ENCODE measurements at regions not wholly inside any gene's neighbourhood (a gene's known extent, or its start where the extent isn't known, plus 50 kb on each side); places are given as distances from the start of the nearest gene placed in this dataset.

- POLR2A ChIA-PET: interaction anchor here (0.7 kb wide), 1 partner anchor 254 kb away, joined by 5 read pairs; no protein-coding TSS in a partner anchor
Measured at GRCh38 chr3:72238801-72239200, 453.9 kb upstream of the PROK2 start.

GRCh38 chr3:72238010-72238691 is 453.2 kb upstream of the PROK2 start:
- no peak for TF ChIP-seq POLR2AphosphoS5 (IDR thresholded peaks at IDR 0.05; ENCODE audit: insufficient read depth, low read depth, low read length)
- no peak for TF ChIP-seq MYC (IDR thresholded peaks at IDR 0.05; ENCODE audit: low read depth, low read length)
- no peak for TF ChIP-seq EZH2 (IDR thresholded peaks at IDR 0.05; ENCODE audit: borderline replicate concordance, low read depth, low read length, severe bottlenecking)
- TF ChIP-seq, protein P1, sequence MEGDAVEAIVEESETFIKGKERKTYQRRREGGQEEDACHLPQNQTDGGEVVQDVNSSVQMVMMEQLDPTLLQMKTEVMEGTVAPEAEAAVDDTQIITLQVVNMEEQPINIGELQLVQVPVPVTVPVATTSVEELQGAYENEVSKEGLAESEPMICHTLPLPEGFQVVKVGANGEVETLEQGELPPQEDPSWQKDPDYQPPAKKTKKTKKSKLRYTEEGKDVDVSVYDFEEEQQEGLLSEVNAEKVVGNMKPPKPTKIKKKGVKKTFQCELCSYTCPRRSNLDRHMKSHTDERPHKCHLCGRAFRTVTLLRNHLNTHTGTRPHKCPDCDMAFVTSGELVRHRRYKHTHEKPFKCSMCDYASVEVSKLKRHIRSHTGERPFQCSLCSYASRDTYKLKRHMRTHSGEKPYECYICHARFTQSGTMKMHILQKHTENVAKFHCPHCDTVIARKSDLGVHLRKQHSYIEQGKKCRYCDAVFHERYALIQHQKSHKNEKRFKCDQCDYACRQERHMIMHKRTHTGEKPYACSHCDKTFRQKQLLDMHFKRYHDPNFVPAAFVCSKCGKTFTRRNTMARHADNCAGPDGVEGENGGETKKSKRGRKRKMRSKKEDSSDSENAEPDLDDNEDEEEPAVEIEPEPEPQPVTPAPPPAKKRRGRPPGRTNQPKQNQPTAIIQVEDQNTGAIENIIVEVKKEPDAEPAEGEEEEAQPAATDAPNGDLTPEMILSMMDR (IDR thresholded peaks at IDR 0.05; ENCODE audit: extremely low read depth in 1 of 2, insufficient read depth in 1 of 2, low read depth in 1 of 2, low read length in 2 of 2): no peak
- no peak for TF ChIP-seq JUN (IDR thresholded peaks at IDR 0.05; ENCODE audit: borderline replicate concordance, insufficient read depth, insufficient read length, low read depth)
- no peak for TF ChIP-seq POLR2A (IDR thresholded peaks at IDR 0.05; ENCODE audit: low read depth, low read length)
- TF ChIP-seq MAX (IDR thresholded peaks at IDR 0.05; ENCODE audit: insufficient read depth, insufficient read length): no peak
- no peak for TF ChIP-seq FOS (IDR thresholded peaks at IDR 0.05; ENCODE audit: borderline replicate concordance, insufficient read depth, low read length)
- no peak for TF ChIP-seq GATA2 (IDR thresholded peaks at IDR 0.05; ENCODE audit: insufficient read depth, insufficient read length, low read depth, low read length)
- DNase-seq (ENCODE audit: low read depth, low spot score): no peak
- no TSS peak for BruUV-seq (replicated peaks)
- FAIRE-seq: no peak
- H3K4me2 ChIP-seq (ENCODE audit: insufficient read depth, low read length): no peak overlapping the region
- H3K36me3 ChIP-seq (ENCODE audit: control insufficient read depth in 2 of 2, extremely low read depth in 1 of 2, insufficient read depth in 2 of 2, low read length in 2 of 2): no peaks in the 10 kb centered on the region
- POLR2A ChIA-PET: no interaction called here
- no peaks in the 10 kb centered on the region for H3K9me1 ChIP-seq (replicated peaks; ENCODE audit: control insufficient read depth, extremely low read depth, insufficient read depth, low read length)
- peaks cover 3 to 10% of the 10 kb centered on the region in 2 experiments for H3K27me3 ChIP-seq (ENCODE audit: control insufficient read depth in 2 of 2, insufficient read depth in 2 of 2, low read length in 2 of 2)
- CTCF ChIA-PET: no interaction called here
- intact Hi-C loops (cut with micrococcal nuclease): no loop called here
- H3K27ac ChIP-seq (ENCODE audit: insufficient read depth, low read depth, low read length): no peak overlapping the region
- H4K20me1 ChIP-seq (replicated peaks; ENCODE audit: control insufficient read depth, extremely low read depth, insufficient read depth, low read length): no peaks in the 10 kb centered on the region
- dilution Hi-C loops (cut with MboI; ENCODE audit: extremely low pct_ligation_motif_present, low sequenced_read_pairs): no loop called here
- no peaks in the 10 kb centered on the region for H3K9me3 ChIP-seq (replicated peaks; ENCODE audit: control insufficient read depth, insufficient read depth, low read length)
- no peak overlapping the region for H2AFZ ChIP-seq (ENCODE audit: low read depth, low read length)
- no peaks in the 10 kb centered on the region for H3K4me1 ChIP-seq (ENCODE audit: control insufficient read depth, extremely low read depth, insufficient read depth, low read length)
- H3K9ac ChIP-seq (replicated peaks; ENCODE audit: extremely low read depth, insufficient read depth, low read length): no peak overlapping the region
- no peaks in the 10 kb centered on the region for H3K79me2 ChIP-seq (ENCODE audit: control insufficient read depth, insufficient read depth, low read length)
- no peak overlapping the region for H3K4me3 ChIP-seq (replicated peaks in 1 of 3; ENCODE audit: insufficient read depth in 1 of 3, low read depth in 1 of 3, low read length in 3 of 3)

More at GRCh38 chr3:72238801-72239200, 453.9 kb upstream of the PROK2 start:
- H3K9me3 ChIP-seq (replicated peaks; ENCODE audit: control insufficient read depth, insufficient read depth, low read length): no peaks in the 10 kb centered on the region
- no peak overlapping the region for H3K4me3 ChIP-seq (replicated peaks in 1 of 3; ENCODE audit: insufficient read depth in 1 of 3, low read depth in 1 of 3, low read length in 3 of 3)
- intact Hi-C loops (cut with micrococcal nuclease) (no loop called here), dilution Hi-C loops (cut with MboI; ENCODE audit: extremely low pct_ligation_motif_present, low sequenced_read_pairs) (no loop called here)
- H3K4me2 ChIP-seq (ENCODE audit: insufficient read depth, low read length): no peak overlapping the region
- no peak for TF ChIP-seq EZH2 (IDR thresholded peaks at IDR 0.05; ENCODE audit: borderline replicate concordance, low read depth, low read length, severe bottlenecking)
- TF ChIP-seq MAX (IDR thresholded peaks at IDR 0.05; ENCODE audit: insufficient read depth, insufficient read length): no peak
- DNase-seq (ENCODE audit: low read depth, low spot score) (no peak), FAIRE-seq (no peak)
- H3K27ac ChIP-seq (ENCODE audit: insufficient read depth, low read depth, low read length): no peak overlapping the region
- BruUV-seq (replicated peaks): no TSS peak
- H4K20me1 ChIP-seq (replicated peaks; ENCODE audit: control insufficient read depth, extremely low read depth, insufficient read depth, low read length): no peaks in the 10 kb centered on the region
- H2AFZ ChIP-seq (ENCODE audit: low read depth, low read length): no peak overlapping the region
- peaks cover 3 to 10% of the 10 kb centered on the region in 2 experiments for H3K27me3 ChIP-seq (ENCODE audit: control insufficient read depth in 2 of 2, insufficient read depth in 2 of 2, low read length in 2 of 2)
- H3K4me1 ChIP-seq (ENCODE audit: control insufficient read depth, extremely low read depth, insufficient read depth, low read length): no peaks in the 10 kb centered on the region
- CTCF ChIA-PET: no interaction called here
- no peaks in the 10 kb centered on the region for H3K9me1 ChIP-seq (replicated peaks; ENCODE audit: control insufficient read depth, extremely low read depth, insufficient read depth, low read length)
- no peak overlapping the region for H3K9ac ChIP-seq (replicated peaks; ENCODE audit: extremely low read depth, insufficient read depth, low read length)
- no peaks in the 10 kb centered on the region for H3K36me3 ChIP-seq (ENCODE audit: control insufficient read depth in 2 of 2, extremely low read depth in 1 of 2, insufficient read depth in 2 of 2, low read length in 2 of 2)
- H3K79me2 ChIP-seq (ENCODE audit: control insufficient read depth, insufficient read depth, low read length): no peaks in the 10 kb centered on the region

Data from endothelial cell of umbilical vein (primary cell).